Keratinocyte (primary cell): ENCODE measurements at regions not wholly inside any gene's neighbourhood (a gene's known extent, or its start where the extent isn't known, plus 50 kb on each side); places are given as distances from the start of the nearest gene placed in this dataset.

ENCODE experiments used
- EZH2 ChIP-seq: IDR thresholded peaks from one replicate; pipeline ENCODE4 v1.6.1; 2012; ENCODE audit warnings: inconsistent platforms, mild to moderate bottlenecking, low read length, moderate library complexity
- TF ChIP-seq, protein P1 (sequence below), 3 experiments: IDR thresholded peaks in 1 of 3; conservative IDR thresholded peaks in 1 of 3; optimal IDR thresholded peaks in 1 of 3; 2 replicates in 2 of 3; 3 replicates in 1 of 3; pipeline versions ENCODE3 to v1.5.1; 2011; ENCODE audit warnings: low read length in 3 of 3, mild to moderate bottlenecking in 3 of 3, moderate library complexity in 2 of 3, control low read depth in 1 of 3, inconsistent platforms in 1 of 3; ENCODE audit not compliant: insufficient read depth in 2 of 3; ENCODE audit errors: extremely low read depth in 1 of 3

GRCh38 chr13:83714236-83714635, 168.0 kb downstream of the SLITRK1 start:
- TF ChIP-seq, protein P1, sequence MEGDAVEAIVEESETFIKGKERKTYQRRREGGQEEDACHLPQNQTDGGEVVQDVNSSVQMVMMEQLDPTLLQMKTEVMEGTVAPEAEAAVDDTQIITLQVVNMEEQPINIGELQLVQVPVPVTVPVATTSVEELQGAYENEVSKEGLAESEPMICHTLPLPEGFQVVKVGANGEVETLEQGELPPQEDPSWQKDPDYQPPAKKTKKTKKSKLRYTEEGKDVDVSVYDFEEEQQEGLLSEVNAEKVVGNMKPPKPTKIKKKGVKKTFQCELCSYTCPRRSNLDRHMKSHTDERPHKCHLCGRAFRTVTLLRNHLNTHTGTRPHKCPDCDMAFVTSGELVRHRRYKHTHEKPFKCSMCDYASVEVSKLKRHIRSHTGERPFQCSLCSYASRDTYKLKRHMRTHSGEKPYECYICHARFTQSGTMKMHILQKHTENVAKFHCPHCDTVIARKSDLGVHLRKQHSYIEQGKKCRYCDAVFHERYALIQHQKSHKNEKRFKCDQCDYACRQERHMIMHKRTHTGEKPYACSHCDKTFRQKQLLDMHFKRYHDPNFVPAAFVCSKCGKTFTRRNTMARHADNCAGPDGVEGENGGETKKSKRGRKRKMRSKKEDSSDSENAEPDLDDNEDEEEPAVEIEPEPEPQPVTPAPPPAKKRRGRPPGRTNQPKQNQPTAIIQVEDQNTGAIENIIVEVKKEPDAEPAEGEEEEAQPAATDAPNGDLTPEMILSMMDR (optimal IDR thresholded peaks at IDR 0.05 in 1 of 3, IDR thresholded peaks at IDR 0.05 in 1 of 3, conservative IDR thresholded peaks at IDR 0.05 in 1 of 3; ENCODE audit: extremely low read depth in 1 of 3, insufficient read depth in 2 of 3, low read length in 3 of 3): no peak
- TF ChIP-seq EZH2: no peak
